ACHN (cell line): ENCODE measurements at regions not wholly inside any gene's neighbourhood (a gene's known extent, or its start where the extent isn't known, plus 50 kb on each side); places are given as distances from the start of the nearest gene placed in this dataset.
"Not testable (repeated sequence)": the region's sequence is repeated elsewhere in the genome, so short reads cannot be mapped to it uniquely, and the experiment has no call there.

ENCODE experiments used
- DNase-seq: peaks from one replicate; pipeline ENCODE4 v3.0.0-alpha.2; 2015
- in situ Hi-C: cut with HindIII; loops from 2 replicates; pipeline ENCODE4 v1.10.0; 2017; ENCODE audit warnings: low sequenced_read_pairs, low pct_ligation_motif_present, low pct_unique_long_range_greater_than_20kb

DNA sequence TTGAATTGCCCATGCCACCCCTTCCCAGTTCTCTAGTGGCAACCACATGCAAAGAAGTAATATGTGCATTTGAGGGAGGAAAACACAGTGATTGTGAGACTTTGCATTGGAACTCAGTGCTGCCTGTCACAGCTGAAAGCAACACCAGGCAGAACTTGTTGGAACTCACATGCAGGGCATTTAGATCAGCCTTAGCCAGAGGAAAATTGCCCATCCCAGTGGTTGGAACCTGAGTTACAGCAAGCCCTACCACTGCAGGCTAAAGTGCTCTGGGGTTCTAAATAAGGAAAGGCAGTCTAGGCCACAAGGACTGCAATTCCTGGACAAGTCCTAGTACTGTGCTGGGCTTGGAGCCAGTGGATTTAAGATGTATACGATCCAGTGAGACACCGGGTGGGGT is 245.3 kb upstream of the UFL1 start:
- in situ Hi-C loops: no loop called here
- DNase-seq: no peak

DNA sequence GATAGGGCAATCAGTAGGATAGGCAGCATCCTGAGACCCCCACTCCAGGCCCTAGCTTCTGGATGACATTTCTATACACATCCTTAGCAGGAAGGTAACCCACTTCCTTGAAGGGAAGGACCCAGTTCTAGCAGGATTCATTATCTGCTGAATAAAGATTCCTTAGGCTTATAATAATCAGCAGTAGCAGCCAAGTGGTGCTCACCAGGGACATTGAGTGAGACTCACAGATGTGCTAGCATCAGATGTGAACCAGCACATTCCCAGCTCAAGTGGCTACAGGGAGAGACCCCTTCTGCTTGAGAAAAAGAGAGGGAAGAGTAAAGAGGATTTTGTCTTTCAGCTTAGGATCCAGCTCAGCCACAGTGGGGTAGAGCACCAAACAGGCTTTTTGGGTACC is 244.8 kb upstream of the UFL1 start:
- DNase-seq: no peak
- in situ Hi-C loops: no loop called here

DNA sequence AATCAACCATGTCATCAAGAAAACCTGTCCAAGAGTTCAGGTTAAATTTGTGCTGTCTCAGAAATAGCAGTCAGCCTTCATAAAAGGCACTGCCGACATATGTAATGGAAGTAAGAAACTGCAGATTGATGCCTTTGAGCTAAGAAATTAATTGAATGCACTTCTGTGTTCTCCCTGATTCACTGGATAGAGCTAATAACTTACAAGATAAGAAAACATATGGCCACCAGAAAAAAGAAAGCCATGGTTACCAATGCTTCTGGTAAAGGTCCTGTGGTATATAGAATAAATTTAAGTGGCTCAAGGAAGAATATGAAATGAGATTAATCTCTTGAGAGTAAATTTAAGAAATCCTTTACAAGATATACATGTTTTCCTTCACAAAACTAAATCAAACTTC is 242.5 kb upstream of the UFL1 start:
- no peak for DNase-seq
- in situ Hi-C loops: no loop called here

DNA sequence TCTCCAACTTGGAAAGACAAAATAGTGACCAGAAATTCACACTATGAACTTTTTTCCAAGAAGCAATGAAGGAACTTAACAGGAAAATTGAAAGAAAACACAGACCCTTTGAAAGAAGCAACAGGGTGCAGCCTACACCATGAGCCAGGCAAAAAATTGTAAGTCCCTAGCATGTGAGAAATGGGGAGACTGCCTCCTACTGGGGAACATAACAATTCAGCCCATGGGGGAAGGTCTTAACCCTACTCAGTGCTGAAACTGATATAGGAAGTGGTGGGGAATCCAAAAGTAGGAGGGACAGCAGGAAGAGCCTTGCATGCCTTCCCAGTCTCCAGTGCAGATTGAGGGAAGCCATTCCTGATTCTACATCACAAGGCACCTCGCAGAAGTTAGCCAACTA is 235.1 kb upstream of the UFL1 start:
- no peak for DNase-seq
- in situ Hi-C loops: no loop called here

DNA sequence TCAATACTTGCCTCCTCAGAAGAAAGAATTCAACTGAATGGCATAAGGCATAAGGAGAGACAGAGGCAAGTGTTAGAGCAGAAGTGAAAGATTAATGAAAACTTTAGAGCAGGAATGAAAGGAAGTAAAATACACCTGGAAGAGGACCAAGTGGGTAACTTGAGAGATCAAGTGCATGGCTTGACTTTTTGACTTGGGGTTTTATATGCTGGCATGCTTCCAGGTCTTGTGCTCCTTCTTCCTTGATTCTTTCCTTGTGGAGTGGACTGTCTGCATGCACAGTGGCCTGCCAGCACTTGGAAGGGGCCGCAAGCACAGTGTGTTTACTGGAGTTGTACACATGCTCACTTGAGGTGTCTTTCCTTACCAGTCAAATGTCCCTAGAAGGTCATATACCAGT is 222.1 kb upstream of the UFL1 start:
- in situ Hi-C loops: no loop called here

DNA sequence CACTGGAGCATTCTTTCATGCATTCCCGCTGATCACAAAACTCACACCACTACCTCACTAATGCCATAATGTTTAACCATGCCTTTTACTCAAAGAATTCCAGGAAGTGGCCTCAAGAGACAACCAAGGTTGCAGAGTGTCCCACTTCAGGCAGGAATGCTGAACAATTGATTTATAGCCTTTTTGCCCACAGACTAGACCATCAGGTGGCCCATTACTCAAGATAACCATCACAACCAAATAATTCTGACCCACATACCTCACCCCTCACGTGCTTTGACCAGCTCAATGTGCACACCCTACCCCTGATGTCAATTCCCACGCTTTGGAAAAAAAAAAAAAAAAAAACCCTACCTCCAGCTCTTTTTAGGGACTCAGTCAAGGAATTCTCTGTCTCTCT is 220.6 kb upstream of the UFL1 start:
- DNase-seq: peak; percentile 91
- in situ Hi-C loops: no loop called here

More for the DNA sequence above, 222.1 kb upstream of the UFL1 start:
- DNase-seq: peak; percentile 55

DNA sequence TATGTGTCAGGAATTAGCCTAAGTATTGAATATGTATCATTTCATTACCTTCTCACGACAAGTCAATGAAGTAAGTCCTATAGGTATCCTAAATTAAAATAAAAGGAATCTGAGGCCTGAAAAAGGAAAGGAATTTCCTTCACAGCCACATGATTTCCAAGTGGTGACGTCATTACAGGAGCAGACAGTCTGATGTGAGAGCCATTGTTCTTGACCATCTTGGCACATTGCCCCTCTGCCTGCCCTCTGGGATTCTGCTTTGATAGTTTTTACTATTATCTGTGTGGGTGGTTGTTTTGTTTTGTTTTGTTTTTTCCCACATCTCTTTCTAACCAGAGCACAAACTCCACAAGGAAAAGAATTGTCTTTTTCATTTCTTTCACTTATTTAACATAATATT is 219.8 kb upstream of the UFL1 start:
- in situ Hi-C loops: no loop called here
- DNase-seq: peak; percentile 42

DNA sequence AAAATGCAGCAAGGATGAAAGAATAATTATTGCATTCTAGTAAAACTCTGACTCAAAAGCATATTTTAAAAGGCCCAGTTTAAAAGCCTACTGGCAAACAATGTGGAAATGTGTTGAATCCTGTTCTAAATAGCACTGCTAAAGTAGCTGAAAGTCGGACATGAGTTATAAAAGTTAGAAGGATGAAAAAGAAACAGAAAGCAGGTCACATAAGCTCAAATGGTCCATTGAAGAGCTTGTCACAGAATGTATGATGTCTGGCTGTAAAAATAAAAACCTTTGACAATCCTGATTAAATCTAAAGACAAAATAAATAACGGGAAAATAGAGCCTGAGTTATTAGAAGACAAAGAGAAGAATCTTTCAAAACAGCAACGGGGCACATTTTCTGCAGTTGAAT is 218.6 kb upstream of the UFL1 start:
- DNase-seq: no peak
- in situ Hi-C loops: no loop called here

DNA sequence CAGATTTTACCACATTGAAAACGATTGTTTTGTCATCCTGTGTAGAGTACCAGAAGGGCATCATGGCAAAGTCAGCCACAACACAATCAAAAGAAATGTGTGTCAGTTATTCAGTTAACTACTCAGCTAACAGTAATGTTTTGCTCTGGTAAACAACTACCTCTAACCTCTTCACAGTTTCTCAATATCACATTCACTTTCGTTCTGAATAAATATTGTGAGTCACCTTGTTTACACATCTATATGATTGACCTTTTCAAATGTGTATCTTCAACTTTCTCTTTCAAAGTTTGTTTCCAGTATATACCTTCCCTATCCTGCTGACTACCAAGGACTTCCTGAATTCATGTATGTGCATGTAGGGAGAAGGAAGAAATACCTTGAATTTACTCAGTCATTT is 216.6 kb upstream of the UFL1 start:
- no peak for DNase-seq
- in situ Hi-C loops: no loop called here

DNA sequence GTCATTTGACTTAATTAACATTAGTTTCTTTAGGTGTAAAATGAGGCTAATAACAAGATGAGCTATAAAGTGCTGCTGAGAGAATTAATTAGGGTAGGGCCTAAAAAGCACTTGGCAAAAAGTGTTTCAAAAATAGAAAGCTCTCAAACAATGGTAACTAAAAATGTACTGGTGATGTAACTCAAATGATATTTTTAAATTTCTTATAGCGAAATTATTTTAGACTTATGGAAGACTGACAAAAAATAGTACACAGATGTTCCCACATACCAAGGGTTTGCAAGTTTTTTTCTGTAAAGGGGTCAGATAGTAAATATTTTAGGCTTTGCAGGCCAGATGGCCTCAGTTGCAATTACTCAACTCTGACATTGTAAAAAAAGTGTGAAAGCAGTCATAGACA is 190.7 kb upstream of the UFL1 start:
- in situ Hi-C loops: no loop called here
- no peak for DNase-seq

DNA sequence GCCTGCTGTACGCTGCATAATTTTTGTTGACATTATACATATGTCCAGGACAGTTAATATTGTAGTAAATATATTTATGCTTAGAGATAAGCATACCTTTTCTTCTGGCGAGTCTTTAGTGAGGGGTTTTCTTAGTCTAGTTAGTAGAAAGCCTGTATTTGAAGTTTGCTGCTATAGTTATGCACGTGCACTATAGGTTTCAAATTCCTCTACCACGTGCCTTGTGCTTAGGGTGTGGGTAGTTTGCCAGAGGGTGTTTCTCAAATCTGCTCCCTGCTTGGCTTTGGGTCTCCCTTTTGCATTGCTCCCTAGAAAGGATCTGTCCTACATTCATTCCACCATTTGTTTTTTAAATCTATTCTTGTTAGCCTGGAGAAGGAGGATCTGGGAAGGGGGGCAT is 181.4 kb upstream of the UFL1 start:
- no peak for DNase-seq
- in situ Hi-C loops: no loop called here

DNA sequence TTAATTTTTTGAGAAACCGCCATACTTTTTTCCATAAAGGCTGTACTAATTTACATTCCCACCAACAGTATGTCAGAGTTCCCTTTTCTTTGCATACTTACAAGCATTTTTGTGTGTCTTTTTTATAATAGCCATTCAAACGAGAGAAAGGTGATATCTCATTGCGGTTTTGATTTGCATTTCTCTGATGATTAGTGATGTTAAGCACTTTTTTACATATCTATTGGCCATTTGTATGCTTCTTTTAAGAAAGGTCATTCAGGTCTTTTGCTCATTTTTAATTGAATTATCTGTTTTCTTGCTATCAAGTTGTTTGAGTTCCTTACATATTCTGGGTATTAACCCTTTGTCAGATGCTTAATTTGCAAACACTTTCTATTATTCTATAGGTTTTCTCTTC is 176.1 kb upstream of the UFL1 start:
- in situ Hi-C loops: no loop called here

DNA sequence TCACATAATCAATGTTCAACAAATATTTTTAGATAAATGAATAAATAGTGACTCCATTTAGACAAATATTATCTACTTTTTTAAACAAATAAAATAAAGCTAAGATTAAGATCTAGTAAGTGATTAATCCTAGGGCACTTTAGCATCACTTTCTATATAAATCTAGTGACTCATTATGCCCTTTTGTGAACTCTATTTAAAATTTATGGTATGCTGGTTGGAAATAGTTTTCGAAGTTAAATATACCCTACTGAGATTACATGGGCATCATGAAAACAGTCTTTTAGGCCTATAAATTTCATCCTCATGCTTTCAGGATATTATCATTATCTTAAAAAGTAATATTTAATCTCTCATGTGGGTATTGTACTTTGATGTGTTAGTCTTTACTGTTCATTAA is 140.4 kb upstream of the UFL1 start:
- in situ Hi-C loops: no loop called here
- no peak for DNase-seq

More for the DNA sequence above, 176.1 kb upstream of the UFL1 start:
- no peak for DNase-seq

DNA sequence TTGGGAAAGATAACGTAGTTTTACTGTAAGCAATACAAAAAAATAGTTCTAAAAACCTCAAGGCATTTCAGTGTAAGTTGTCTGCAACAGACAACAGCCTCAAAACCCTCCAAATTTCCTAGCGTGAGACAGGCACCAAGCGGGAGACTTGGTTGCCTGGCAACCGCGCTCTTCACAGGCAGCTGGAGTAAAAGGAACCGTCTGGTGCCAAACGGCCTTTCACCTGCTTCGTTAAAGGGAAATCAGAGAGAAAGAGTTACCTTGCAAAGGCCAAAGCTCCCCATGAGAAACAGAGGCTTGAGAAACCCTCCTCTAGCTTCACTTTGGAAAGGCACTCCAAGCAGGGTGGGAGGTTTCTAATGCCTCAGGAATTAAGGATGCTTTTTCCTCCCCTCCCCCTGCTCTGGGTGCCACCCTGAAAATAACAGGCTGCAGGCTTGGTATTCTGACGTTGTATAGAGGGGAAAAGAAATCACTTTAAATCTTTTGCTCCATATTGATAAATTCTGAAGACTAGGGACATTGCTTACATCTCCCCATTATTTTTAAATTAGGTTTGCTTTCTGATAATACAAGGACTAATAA is 129.7 kb upstream of the UFL1 start:
- peak; percentile 36 for DNase-seq
- in situ Hi-C loops: no loop called here

DNA sequence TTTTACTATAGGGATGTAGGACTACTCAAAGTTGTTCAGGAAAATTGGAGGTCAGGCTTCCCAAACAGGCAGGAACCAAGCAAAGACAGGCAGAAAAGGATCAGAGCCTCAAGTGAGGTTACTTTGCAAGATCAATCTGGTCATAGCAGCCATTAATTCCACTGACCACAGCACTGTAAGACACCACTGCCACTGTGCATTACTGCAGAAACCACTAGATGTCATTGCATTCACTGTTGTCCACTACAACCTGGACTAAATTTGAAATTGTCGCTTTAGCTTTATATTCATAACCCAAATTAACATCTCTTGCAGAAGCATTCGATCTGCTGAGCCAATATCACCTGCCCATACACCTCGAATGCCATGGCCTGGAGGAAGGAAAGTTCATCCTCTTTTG is 126.9 kb upstream of the UFL1 start:
- in situ Hi-C loops: no loop called here
- peak; percentile 23 for DNase-seq

DNA sequence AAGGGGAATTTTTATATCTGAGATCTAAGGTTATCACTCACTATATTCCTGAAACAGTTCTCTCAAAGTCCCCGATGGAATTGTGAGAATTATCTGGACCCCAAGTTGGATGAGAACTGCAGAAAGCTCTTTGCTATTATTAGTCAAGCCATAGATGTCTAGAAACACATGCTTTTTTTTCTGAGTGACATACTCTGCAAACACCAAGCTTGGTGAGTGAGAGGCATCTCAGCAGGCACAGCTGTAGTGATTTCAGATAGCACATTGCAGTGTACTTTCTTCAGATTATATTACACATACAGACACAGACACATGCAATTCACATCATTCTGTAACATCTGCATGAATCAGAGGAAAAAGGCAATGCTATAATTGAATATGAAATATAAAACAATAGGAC is 111.1 kb upstream of the UFL1 start:
- no peak for DNase-seq
- in situ Hi-C loops: no loop called here

DNA sequence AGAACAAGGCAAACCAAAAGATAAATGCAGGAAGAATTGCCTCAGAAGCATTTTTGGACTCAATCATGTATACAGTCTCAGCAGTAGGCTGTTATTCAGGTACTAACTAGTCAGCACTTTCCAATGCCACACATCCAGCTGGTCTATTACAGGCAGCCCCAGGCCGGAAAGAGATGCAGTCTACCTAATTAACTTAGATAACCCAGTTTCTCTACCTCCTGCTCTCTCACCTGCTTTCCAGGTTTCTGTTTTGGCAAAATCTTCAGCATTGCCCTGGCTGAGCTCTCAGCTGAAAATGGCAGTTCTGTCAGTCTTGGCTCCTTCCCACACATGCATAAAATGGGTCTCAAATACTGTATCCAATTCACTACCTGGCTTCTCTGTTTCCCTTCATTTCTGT is 101.3 kb upstream of the UFL1 start:
- in situ Hi-C loops: no loop called here
- no peak for DNase-seq

DNA sequence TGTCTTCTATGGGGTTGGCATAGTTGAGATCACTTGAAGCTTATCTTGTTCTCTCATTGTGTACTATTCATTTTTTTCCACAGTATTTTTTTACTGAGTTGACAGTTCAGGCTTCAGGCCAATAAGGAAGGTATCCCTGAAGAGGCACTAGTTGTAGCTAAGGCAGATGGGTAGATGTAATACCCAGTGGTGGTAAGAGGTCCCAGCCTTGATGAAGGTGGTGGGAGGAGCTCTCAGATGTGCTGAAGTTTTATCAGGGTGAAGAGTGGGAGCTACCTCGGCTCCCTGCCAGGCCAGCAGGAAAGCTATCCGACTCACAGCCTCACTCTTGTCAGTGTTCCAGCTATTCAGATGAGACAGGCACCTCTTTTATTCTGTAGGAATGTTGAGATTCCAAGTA is 87.7 kb upstream of the UFL1 start:
- in situ Hi-C loops: no loop called here

DNA sequence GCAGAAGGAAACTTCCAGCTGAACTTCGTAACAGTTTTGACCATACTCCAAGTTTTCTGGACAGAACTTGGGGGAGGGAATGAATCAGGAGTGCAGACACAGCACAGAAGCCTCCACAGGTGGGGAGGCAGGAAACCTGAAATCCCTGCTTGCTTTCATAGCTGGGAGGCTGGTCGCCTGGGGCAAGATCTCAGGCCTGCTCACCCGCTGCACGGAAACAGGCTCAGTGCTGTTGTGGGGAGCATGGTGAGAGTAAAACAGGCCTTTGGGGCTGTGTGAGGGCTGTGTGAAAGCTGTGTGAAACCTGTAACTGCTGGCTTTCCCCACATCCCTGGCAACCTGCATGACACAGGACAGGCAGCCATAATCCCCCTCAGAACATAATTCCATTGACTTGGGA is 85.2 kb upstream of the UFL1 start:
- no peak for DNase-seq
- in situ Hi-C loops: no loop called here

More for the DNA sequence above, 87.7 kb upstream of the UFL1 start:
- DNase-seq: no peak

DNA sequence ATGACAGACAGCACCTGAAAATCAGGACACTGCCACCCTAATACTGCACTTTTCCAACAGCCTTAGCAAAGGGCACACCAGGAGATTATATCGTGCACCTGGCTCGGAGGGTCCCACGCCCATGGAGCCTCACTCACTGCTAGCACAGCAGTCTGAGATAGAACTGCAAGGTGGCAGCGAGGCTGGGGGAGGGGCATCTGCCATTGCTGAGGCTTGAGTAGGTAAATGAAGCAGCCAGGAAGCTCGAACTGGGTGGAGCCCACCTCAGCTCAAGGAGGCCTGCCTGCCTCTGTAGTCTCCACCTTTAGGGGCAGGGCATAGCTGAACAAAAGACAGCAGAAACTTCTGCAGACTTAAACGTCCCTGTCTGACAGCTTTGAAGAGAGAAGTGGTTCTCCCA is 84.4 kb upstream of the UFL1 start:
- in situ Hi-C loops, DNase-seq: not testable (repeated sequence)

DNA sequence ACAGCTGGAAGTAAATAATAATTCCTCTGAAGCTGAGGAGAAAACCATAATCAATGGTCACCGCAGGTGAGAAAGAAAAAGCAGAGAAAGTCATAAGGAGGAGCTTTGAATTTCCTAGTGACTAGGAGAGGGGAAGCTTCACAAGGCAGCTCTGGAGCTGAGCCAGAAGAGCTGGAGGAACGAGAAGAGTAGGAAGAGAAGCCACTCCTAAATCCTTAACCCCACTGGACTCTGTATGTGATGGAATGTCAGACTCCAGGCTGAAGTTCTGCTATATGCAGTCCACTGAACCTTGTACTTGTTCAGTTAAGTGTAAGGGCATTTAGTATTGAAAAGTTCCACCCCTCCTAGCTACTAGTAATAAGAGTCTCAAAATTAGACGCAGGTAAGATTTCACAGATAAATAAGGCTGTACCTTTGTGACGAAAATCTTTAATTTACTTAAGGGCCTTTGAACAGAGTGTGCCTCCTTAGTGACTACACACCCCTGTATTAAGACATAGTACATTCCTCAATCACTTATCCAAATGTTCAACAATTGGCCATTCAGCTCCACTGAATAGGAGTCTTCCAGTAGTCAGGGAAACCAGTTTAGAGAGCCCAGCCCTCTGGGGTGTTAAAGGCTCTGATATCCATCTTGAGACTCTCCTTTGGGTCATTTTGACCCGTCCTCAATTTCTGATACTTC is 71.4 kb upstream of the UFL1 start:
- DNase-seq: no peak
- in situ Hi-C loops: no loop called here
